ENCODE measurements at regions not wholly inside any gene's neighbourhood (a gene's known extent, or its start where the extent isn't known, plus 50 kb on each side); places are given as distances from the start of the nearest gene placed in this dataset.

DNA sequence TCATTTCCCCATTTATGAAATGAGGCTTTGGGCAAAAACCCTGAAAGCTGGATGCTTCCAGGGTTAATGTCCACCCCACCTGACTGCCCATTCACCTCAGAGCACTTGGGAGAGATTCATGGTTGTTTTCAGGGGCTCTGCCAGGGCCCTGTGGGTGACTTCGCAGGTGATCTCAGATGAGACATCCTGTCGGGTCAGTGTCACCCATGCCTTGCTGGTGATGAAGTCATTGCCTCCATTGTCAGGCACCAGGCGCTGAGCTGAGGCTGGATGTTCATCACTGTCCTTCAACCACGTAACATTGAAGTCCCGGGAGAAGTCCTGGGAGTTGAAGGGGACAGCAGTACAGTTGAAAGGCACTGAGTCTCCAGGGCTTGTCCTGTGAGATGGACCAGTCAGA is 115.6 kb upstream of the SIRPA start:
- TF ChIP-seq POLR2A (IDR thresholded peaks at IDR 0.05; ENCODE audit: low read length) (no peak), GATA1 (IDR thresholded peaks at IDR 0.05; ENCODE audit: low read depth, low read length) (no peak)

Measured in erythroblast (primary cell).